OCI-LY7 (cell line): ENCODE measurements at regions not wholly inside any gene's neighbourhood (a gene's known extent, or its start where the extent isn't known, plus 50 kb on each side); places are given as distances from the start of the nearest gene placed in this dataset.

Experiments
- BruUV-seq: library from RNA; stranded (reverse); fragments of 400-500 nt; replicated peaks from 2 replicates; lab custom pipeline; 2021; lab: Mats Ljungman, UMichigan
- CTCF ChIA-PET: fragments of 300-600 bp; sonication (Branson Sonifier 250); formaldehyde crosslinking; loops from one replicate; lab custom pipeline; 2022; ENCODE audit warnings: antibody characterized with exemption; ENCODE audit not compliant: unreplicated experiment; lab: Charles Lee
- POLR2A ChIA-PET: fragments of 300-600 bp; sonication (Branson Sonifier 250); formaldehyde crosslinking; loops from one replicate; lab custom pipeline; 2022; ENCODE audit warnings: antibody characterized with exemption; lab: Charles Lee
- DNase-seq: peaks from one replicate; pipeline ENCODE4 v3.0.0-alpha.2; 2015; ENCODE audit warnings: low spot score
- H2AFZ ChIP-seq: fragments of 200-600 bp; sonication (generic), shearing (Covaris generic); 2 replicates; pipeline ENCODE4 v1.6.1; 2014; ENCODE audit warnings: mild to moderate bottlenecking, antibody characterized with exemption, low read length, moderate library complexity
- H3K27ac ChIP-seq: fragments of 200-600 bp; sonication (generic); 2 replicates; pipeline ENCODE4 v1.5.1; 2014; ENCODE audit warnings: mixed run types, low read depth, mild to moderate bottlenecking, moderate library complexity, low read length, inconsistent platforms; ENCODE audit not compliant: poor library complexity, severe bottlenecking
- H3K36me3 ChIP-seq: fragments of 200-600 bp; sonication (generic); 2 replicates; pipeline ENCODE4 v1.6.1; 2014; ENCODE audit warnings: mild to moderate bottlenecking, antibody characterized with exemption, low read length, moderate library complexity, mixed read lengths; ENCODE audit not compliant: insufficient read depth
- H3K4me1 ChIP-seq: fragments of 200-600 bp; sonication (generic); 2 replicates; pipeline ENCODE4 v1.5.1; 2014; ENCODE audit warnings: mild to moderate bottlenecking, low read length; ENCODE audit not compliant: insufficient read depth, poor library complexity, severe bottlenecking
- H3K4me2 ChIP-seq: fragments of 200-600 bp; sonication (generic); 2 replicates; pipeline ENCODE4 v1.6.1; 2014; ENCODE audit warnings: mild to moderate bottlenecking, low read length
- H3K4me3 ChIP-seq: fragments of 200-600 bp; sonication (generic); 2 replicates; pipeline ENCODE4 v1.5.1; 2014; ENCODE audit warnings: mild to moderate bottlenecking, low read depth, low read length; ENCODE audit not compliant: poor library complexity, severe bottlenecking
- H3K79me2 ChIP-seq: fragments of 200-600 bp; sonication (generic); 2 replicates; pipeline ENCODE4 v1.6.1; 2016; ENCODE audit warnings: low read depth, mild to moderate bottlenecking, low read length, moderate library complexity, mixed read lengths; ENCODE audit not compliant: insufficient read depth
- H3K9me2 ChIP-seq: fragments of 200-600 bp; sonication (generic); 2 replicates; pipeline ENCODE4 v1.6.1; 2016; ENCODE audit warnings: mild to moderate bottlenecking, low read length, mixed read lengths; ENCODE audit not compliant: insufficient read depth
- H3K9me3 ChIP-seq: fragments of 200-600 bp; sonication (generic); 2 replicates; pipeline ENCODE4 v1.6.1; 2014; ENCODE audit warnings: mild to moderate bottlenecking, mixed run types, low read length, mixed read lengths
- H4K20me1 ChIP-seq: fragments of 200-600 bp; sonication (generic); 2 replicates; pipeline ENCODE4 v1.6.1; 2014; ENCODE audit warnings: mild to moderate bottlenecking, antibody characterized with exemption, low read length, moderate library complexity, mixed read lengths; ENCODE audit not compliant: insufficient read depth
- CTCF ChIP-seq: fragments of 200-600 bp; sonication (generic); conservative IDR thresholded peaks from 2 replicates; pipeline ENCODE4 v1.5.1; 2014; ENCODE audit warnings: mild to moderate bottlenecking, antibody characterized with exemption, low read length, moderate library complexity, mixed read lengths
- EZH2phosphoT487 ChIP-seq: fragments of 200-600 bp; sonication (generic); IDR thresholded peaks from 2 replicates; pipeline ENCODE4 v1.6.1; 2018; ENCODE audit warnings: low read depth, borderline replicate concordance, mild to moderate bottlenecking, mixed run types, antibody characterized with exemption, low read length, moderate library complexity, mixed read lengths
- intact Hi-C: fragments of 100-400 bp; cut with micrococcal nuclease; formaldehyde crosslinking; loops from one replicate; pipeline ENCODE4 v1.10.0; 2022; ENCODE audit not compliant: unreplicated experiment

- no peak for DNase-seq
- Histone ChIP-seq H3K9me2 (no peaks in the 10 kb centered on the region), H3K36me3 (no peaks in the 10 kb centered on the region), H3K9me3 (no peaks in the 10 kb centered on the region), H3K79me2 (no peaks in the 10 kb centered on the region), H4K20me1 (no peaks in the 10 kb centered on the region), H3K4me3 (no peak overlapping the region), H3K4me1 (no peaks in the 10 kb centered on the region), H3K27ac (no peak overlapping the region), H2AFZ (no peak overlapping the region), H3K4me2 (no peak overlapping the region)
- no TSS peak for BruUV-seq
- POLR2A ChIA-PET: no interaction called here
- TF ChIP-seq CTCF: no peak
- no peak for TF ChIP-seq EZH2phosphoT487
- intact Hi-C loops: no loop called here
- CTCF ChIA-PET: no interaction called here
These were observed 461.9 kb upstream of the KLF4 start for GRCh38 chr9:107951511-107951910.

- ChIA-PET CTCF (no interaction called here), POLR2A (no interaction called here)
- no peak overlapping the region for H3K27ac ChIP-seq
- no peaks in the 10 kb centered on the region for H3K9me3 ChIP-seq
- BruUV-seq: no TSS peak
- no peaks in the 10 kb centered on the region for H3K4me1 ChIP-seq
- intact Hi-C loops: no loop called here
- H4K20me1 ChIP-seq: no peaks in the 10 kb centered on the region
- no peak for DNase-seq
- H3K9me2 ChIP-seq: no peaks in the 10 kb centered on the region
- H3K4me3 ChIP-seq: no peak overlapping the region
- no peak for TF ChIP-seq CTCF
- TF ChIP-seq EZH2phosphoT487: no peak
- no peak overlapping the region for H2AFZ ChIP-seq
- no peaks in the 10 kb centered on the region for H3K36me3 ChIP-seq
- H3K79me2 ChIP-seq: no peaks in the 10 kb centered on the region
- no peak overlapping the region for H3K4me2 ChIP-seq
These were observed 459.5 kb upstream of the KLF4 start for GRCh38 chr9:107949061-107949460.

GRCh38 chr9:107948601-107949000 is 459.0 kb upstream of the KLF4 start:
- Histone ChIP-seq H4K20me1 (no peaks in the 10 kb centered on the region), H3K9me3 (no peaks in the 10 kb centered on the region), H3K79me2 (no peaks in the 10 kb centered on the region), H3K36me3 (no peaks in the 10 kb centered on the region), H3K9me2 (no peaks in the 10 kb centered on the region), H3K4me2 (no peak overlapping the region), H3K27ac (no peak overlapping the region), H2AFZ (no peak overlapping the region), H3K4me3 (no peak overlapping the region), H3K4me1 (no peaks in the 10 kb centered on the region)
- DNase-seq: no peak
- TF ChIP-seq EZH2phosphoT487: no peak
- no peak for TF ChIP-seq CTCF
- no TSS peak for BruUV-seq
- ChIA-PET CTCF (no interaction called here), POLR2A (no interaction called here)
- intact Hi-C loops: no loop called here
